ENCODE measurements at regions not wholly inside any gene's neighbourhood (a gene's known extent, or its start where the extent isn't known, plus 50 kb on each side); places are given as distances from the start of the nearest gene placed in this dataset.
"Not testable (repeated sequence)": the region's sequence is repeated elsewhere in the genome, so short reads cannot be mapped to it uniquely, and the experiment has no call there.

- DNase-seq (ENCODE audit: low read depth, low spot score), result no peak
Observed at GRCh38 chr5:66348387-66349125, 204.5 kb downstream of the SREK1 start.

GRCh38 chr5:66351813-66352212, 207.7 kb downstream of the SREK1 start:
- no peak for DNase-seq (ENCODE audit: low read depth, low spot score)

DNA sequence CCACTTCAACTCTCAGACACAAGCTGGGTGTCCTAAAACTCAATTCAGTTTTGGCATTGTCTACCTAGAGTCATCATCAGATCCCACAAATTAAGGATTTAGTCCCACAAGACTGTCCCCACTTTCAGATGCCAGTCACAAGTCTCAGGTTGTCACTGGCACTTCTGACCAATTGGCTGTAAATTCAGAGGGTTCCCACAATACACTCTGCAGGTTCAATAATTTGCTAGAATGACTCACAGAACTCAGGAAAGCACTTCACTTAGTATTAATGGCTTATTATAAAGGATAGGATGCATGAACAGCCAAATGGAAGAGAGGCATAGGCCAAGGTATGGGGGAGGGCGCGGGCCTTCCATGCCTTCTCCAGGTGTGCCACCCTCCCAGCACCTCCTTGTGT, 209.1 kb downstream of the SREK1 start:
- no peak for DNase-seq (ENCODE audit: low read depth, low spot score)

- no peak for DNase-seq (ENCODE audit: low read depth, low spot score)
Observed at GRCh38 chr5:66354422-66354821, 210.3 kb downstream of the SREK1 start.

DNA sequence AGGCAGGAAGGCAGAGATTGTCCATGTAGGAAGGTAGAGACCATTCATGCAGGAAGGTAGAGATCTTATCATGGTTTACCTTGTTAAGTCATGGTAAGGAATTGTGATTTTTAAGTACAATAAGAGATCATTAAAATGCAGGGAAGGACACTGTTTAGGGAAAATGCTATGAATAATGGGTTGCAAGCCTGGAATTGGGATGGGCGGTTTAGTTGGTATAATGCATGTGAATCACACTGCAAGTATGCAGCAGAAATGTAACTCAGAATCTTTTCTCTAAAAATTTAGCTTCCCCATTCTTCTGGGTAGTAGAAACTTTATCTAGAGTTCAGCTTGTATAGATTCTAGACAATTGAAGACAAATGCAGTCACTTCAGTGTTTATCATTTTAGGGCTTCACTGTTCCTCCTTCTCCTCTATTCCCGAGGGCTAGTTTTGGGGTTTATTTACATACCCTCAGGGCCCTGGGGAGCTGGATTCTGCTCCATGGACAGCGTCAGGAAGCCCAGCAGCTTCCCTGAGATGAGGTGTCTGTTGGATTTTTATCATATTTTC, 212.0 kb downstream of the SREK1 start:
- DNase-seq (ENCODE audit: low read depth, low spot score), result no peak

GRCh38 chr5:66358741-66359140, 214.6 kb downstream of the SREK1 start:
- no peak for DNase-seq (ENCODE audit: low read depth, low spot score)

GRCh38 chr5:66361070-66361469, 217.0 kb downstream of the SREK1 start:
- DNase-seq (ENCODE audit: low read depth, low spot score), result no peak

DNA sequence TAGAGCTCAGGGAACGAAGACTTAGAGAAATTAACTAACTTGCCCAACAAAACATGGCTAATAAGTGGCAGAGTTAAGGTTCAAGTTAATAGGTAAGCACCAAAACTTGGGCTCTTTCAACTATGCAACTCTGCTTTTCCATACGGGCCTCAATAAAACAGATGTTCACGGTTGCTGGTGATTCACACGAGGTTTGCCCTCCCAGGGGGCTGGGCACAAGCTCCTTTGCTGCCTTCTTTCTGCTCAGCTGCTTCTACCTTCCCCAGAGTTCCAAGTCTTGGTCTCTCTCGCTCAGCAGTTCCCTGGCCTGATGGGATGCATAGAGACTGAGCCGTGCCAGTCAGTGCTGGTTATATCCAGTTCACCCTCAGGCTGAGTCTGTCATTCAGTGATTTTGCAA, 217.9 kb downstream of the SREK1 start:
- no peak for DNase-seq (ENCODE audit: low read depth, low spot score)

DNA sequence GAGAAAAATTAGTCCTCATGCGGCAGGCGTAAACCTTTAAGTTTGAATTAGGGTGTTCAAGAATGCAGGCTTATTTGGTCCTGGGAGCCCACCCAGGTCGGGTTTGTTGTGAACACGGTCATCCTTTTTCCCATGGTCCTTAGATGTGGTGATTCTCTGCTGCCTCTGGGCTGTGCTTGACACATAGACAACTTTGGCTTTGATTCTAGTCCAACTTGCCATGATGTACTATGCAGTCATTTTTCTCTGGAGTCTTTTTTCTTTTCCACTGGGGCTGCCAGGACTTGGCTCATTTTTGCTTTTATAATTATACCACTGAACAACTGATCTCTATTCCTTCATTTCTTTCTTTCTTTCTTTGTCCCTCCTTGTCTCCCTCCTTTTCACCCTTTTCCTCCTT, 218.6 kb downstream of the SREK1 start:
- no peak for DNase-seq (ENCODE audit: low read depth, low spot score)

GRCh38 chr5:66363097-66363496, 219.0 kb downstream of the SREK1 start:
- no peak for DNase-seq (ENCODE audit: low read depth, low spot score)

- DNase-seq (ENCODE audit: low read depth, low spot score), result no peak
Observed at GRCh38 chr5:66364186-66364585, 220.1 kb downstream of the SREK1 start.

DNA sequence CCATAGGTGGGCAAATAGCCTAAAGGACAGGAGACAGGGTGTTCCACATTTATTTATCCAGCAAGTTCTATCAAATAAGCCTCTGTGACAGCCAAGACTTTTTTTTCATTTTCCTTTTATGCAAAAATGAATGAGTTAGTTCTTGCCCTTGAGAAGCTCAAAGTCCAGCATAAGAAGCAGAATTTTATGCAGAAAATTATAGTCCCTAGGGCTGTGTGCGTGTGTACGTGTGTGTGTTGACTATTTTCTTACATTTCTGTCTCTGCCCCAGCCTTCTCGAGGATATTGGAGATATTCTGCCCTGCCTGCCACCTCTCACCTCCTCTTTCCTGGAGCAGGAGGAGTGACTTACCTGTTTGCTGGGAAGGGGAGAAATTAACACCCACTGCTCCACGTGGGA, 221.9 kb downstream of the SREK1 start:
- DNase-seq (ENCODE audit: low read depth, low spot score), result no peak

DNA sequence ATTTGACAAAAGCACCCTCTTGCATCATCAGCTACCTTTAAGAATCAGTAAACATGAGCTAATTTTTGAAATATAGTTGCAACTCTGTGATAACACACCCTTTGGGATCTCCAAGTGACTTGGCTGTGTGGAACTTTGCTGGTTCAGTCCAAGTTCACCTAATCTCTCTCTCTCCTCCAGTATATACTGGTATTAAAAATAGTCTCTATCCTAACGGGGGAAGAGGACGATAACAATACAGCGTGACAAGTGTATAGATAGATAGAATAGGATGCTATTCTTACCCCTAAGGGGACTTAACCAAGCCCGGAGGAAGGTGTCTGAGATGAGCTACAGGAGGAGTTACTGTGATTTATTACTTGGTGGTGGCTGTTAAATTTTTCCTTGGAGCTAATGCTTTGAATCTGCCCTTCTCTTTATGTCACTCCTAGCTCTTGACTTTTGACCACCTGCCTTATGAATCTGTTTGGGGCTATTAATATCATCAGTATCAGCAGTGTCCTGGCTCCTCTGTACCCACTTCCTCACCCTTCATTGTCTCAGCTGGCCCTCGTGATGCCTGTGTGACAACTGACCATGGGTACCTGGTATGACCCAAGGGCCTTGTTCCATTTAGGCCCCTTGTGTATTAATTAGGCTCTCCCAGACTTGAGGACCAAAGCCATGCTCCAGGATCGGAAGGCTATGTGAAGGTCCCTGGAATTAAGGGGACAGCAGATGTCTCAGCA, 223.9 kb downstream of the SREK1 start:
- no peak for DNase-seq (ENCODE audit: low read depth, low spot score)

DNA sequence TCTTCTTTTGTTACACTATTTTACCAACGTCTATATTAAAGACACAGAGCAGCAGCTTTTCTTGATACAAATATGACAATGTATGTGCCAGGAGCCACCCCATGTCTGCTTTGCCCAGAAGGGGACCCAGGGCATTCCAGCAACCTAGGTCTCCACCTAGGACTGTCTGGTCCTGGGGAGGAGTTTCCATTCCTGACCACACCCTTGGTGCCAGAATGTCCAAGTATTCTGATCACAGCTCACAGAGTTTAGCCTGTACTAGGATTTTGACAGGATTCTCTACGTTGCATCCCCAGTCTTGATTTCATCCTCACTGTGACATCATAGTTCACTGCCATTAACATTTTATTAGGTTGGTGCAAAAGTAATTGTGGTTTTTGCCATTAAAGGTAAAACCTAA, 224.7 kb downstream of the SREK1 start:
- no peak for DNase-seq (ENCODE audit: low read depth, low spot score)

GRCh38 chr5:66377747-66378146, 218.4 kb upstream of the MAST4 start:
- no peak for DNase-seq (ENCODE audit: low read depth, low spot score)

DNA sequence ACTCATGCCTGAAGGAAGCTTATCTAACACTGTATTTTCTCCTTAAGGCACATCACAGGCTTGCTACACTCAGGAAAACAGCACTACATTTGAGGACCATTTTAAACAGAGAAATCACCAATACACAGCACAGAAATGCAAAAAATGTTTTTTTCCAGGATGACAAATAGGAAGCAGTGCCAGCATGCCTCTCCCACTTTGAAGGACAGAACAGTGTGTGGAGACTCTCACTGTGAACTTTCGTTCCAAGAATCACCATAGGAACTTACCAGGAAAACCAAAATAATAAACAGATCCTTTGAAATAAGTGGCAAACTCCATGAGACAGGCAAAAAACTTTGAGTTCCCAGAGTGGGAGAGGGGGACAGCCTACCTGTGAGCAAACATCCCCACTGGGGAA, 217.8 kb upstream of the MAST4 start:
- DNase-seq (ENCODE audit: low read depth, low spot score), result no peak

DNA sequence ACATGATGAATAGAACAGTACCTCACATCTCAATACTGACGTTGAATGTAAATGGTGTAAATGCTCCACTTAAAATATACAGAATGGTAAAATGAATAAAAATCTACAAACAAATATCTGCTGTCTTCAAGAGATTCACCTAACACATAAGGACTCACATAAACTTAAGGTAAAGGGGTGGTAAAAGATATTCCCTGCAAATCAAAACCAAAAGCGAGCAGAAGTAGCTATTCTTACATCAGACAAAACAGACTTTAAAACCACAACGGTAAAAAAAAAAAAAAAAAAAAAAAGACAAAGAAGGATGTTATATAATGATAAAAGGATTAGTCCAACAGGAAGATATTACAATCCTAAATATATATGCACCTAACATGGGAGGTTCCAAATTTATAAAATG, 214.0 kb upstream of the MAST4 start:
- no peak for DNase-seq (ENCODE audit: low read depth, low spot score)

DNA sequence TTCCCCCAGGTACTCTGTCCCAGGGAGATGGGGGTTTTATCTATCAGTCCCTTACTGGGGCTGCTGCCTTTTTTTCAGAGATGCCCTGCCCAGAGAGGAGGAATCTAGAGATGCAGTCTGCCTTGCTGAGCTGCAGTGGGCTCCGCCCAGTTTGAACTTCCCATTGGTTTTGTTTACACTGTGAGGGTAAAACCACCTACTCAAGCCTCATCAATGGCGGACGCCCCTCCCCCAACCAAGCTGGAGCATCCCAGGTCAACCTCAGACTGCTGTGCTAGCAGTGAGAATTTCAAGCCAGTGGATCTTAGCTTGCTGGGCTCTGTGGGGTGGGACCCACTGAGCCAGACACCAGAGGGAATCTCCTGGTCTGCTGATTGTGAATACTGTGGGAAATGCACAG, 191.0 kb upstream of the MAST4 start:
- not testable (repeated sequence) for DNase-seq (ENCODE audit: low read depth, low spot score)

DNA sequence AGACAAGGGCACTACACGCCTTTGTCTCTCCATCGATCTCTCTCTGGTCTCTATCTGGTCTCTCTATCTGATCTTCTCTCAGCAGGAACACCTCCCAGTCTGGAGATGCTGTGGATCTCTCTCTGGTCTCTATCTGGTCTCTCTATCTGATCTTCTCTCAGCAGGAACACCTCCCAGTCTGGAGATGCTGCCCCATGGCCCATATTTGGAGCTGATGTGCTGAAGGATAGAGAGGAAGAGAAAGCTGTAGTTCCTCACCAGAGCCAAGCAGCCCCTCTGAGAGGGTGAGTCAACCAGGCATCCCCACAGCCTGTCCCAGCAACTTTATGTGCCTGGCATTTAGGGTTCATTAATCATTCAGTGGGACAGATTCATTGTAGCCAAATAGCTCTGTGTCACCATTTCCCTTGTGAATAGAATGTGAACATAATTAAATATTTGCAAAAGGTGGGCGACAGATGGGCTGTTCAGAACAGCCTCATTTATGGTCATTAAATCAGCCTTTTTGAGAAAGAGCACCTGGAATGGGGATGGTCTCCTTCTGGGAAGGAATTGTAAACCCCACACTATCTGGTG, 189.3 kb upstream of the MAST4 start:
- no peak for DNase-seq (ENCODE audit: low read depth, low spot score)

DNA sequence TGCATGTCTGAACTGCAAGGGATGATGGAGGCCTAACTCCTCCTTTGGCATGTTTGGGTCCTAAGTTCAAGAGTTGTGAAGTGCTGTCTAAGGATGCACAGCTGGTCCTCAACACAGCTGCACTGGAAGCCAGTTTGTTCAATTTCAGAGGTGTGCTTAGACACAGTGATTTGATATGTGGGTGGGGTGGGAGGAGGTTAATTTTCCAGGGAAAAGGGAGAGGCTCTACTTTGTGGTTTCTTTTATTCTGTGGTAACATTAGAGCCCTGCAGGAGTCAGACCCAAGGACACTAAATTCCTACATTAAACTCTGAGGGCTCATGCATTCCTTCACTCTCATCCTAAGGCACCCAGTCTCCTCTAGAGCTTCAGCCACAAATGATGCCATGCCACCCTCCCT, 188.4 kb upstream of the MAST4 start:
- DNase-seq (ENCODE audit: low read depth, low spot score), result no peak

DNA sequence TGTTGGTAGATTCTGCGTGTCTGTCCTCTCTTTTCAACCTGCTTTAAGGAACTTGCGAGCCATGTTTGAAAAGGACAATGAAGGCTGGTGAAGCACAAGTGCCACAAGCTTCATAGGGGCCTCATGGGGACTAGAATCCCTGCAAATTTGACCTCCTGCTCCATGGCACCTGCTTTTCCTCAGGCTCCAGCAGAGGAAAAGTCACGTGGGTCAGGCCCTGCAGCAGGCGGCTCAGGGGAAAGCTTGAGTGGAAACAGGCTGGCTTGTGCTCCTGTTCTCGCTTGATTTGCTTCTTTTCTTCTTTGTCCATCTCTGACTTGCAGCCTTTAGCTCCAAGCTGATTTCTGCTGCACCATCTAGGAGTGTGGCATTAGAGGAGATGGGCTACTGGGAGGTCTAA, 187.6 kb upstream of the MAST4 start:
- no peak for DNase-seq (ENCODE audit: low read depth, low spot score)

DNA sequence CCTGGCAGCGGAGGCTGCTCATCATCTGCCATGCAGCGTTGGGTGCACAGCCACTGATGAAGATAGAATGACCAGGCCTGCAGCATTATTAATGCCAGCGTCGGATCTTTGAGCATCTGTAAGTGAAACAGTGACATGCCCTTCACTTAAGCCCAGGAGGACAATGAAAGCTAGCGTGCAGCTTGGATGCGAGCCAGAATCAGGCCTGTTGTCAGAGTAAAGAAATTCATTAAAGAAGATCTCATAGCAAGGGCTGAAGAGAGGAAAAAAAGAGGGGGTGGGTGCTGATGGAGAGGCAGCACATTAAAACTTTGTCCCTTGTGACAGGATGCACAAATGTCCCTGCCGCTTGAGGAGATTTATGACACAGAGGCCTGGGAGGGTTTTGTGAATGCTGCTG, 186.1 kb upstream of the MAST4 start:
- no peak for DNase-seq (ENCODE audit: low read depth, low spot score)

DNA sequence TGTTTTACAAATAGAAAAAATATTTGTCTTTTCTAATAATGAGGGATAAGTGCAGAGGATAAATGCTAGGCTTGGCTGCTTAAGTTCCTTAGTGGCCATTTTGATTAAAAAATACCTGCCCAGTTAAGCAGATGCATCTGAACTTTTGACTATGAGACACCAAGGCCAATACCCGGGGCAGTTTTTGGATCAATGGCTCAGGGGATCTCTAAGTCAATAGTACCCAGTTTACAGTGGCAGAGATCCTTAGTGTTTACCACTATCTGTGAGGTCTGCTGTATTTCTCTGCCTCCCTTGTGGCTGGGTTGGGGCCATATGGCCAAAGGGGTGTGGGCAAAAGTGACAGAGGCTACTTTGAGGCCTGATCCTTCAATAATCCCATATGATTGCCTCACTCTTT, 184.5 kb upstream of the MAST4 start:
- no peak for DNase-seq (ENCODE audit: low read depth, low spot score)

Data from pulmonary artery endothelial cell (primary cell).